ENCODE measurements at regions not wholly inside any gene's neighbourhood (a gene's known extent, or its start where the extent isn't known, plus 50 kb on each side); places are given as distances from the start of the nearest gene placed in this dataset.

GRCh38 chr18:40824291-40824690 lies 1130.7 kb upstream of the PIK3C3 start:
- TF ChIP-seq, protein P1, sequence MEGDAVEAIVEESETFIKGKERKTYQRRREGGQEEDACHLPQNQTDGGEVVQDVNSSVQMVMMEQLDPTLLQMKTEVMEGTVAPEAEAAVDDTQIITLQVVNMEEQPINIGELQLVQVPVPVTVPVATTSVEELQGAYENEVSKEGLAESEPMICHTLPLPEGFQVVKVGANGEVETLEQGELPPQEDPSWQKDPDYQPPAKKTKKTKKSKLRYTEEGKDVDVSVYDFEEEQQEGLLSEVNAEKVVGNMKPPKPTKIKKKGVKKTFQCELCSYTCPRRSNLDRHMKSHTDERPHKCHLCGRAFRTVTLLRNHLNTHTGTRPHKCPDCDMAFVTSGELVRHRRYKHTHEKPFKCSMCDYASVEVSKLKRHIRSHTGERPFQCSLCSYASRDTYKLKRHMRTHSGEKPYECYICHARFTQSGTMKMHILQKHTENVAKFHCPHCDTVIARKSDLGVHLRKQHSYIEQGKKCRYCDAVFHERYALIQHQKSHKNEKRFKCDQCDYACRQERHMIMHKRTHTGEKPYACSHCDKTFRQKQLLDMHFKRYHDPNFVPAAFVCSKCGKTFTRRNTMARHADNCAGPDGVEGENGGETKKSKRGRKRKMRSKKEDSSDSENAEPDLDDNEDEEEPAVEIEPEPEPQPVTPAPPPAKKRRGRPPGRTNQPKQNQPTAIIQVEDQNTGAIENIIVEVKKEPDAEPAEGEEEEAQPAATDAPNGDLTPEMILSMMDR (IDR thresholded peaks at IDR 0.05; ENCODE audit: insufficient read depth, low read length, poor library complexity, severe bottlenecking) = no peak
- H3K4me3 ChIP-seq (ENCODE audit: low read depth, low read length) = no peak overlapping the region
- H3K36me3 ChIP-seq (ENCODE audit: control insufficient read depth, insufficient read depth, low read length) = no peaks in the 10 kb centered on the region
- no peak for DNase-seq (ENCODE audit: low read depth)
- H3K27me3 ChIP-seq (ENCODE audit: control insufficient read depth, insufficient read depth, low read length) = no peaks in the 10 kb centered on the region

DNA sequence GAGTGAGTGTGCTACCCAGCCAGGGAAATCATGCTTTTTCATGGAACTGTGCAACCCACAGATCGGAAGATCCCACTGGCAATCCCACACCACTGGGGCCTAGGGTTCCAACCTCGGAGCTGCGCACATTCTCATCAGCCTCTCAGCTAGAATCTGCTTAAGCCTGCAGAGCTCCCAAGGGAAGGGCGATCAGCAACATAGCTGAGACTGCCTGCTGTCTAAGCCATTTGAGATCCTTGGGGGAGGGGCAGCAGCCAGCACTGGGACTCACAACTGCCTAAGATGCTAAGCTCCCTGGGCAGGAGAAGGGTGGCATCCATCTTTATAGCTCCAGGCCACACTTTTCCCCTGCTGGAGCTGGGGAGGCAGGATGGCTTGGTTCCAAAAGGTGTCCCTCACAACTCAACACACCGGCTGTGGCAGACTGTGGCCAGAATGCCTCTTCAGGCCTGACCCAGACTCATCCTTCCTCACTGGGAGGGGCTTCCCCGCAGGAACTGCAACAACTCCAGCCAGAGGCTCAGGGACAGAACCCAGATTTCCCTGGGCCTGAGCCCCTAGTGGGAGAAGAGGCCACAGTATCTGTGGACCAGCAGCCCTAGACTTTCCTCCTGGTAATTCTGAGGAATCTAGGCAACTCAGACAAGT lies 1133.3 kb upstream of the PIK3C3 start:
- TF ChIP-seq, protein P1 (IDR thresholded peaks at IDR 0.05; ENCODE audit: insufficient read depth, low read length, poor library complexity, severe bottlenecking) = no peak
- no peaks in the 10 kb centered on the region for H3K36me3 ChIP-seq (ENCODE audit: control insufficient read depth, insufficient read depth, low read length)
- DNase-seq (ENCODE audit: low read depth) = no peak
- H3K27me3 ChIP-seq (ENCODE audit: control insufficient read depth, insufficient read depth, low read length) = no peaks in the 10 kb centered on the region
- H3K4me3 ChIP-seq (ENCODE audit: low read depth, low read length) = no peak overlapping the region

DNA sequence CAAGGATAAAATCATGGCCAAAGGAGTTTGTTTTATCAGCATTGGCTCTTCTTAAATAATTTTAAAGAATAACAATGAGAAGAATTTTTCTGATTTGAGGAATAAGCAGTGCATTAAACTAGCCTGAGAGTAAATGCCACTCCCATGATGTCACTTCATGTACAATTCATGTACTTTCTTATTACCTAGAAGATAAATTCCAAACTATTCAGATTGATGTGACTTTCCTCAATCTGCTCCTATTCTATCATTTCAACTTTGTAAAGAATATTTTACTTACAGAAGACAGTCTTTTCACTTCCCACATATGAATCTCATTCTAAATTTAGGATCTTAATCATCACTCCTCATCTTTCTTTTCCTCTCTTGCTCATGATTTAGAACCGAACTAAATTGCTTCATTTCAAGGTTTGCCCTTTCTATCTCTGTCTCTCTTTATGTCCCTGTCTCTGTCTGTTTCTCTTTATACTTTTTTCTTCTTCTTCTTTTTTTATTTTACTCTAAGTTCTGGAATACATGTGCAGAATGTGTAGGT lies 1142.0 kb upstream of the PIK3C3 start:
- Histone ChIP-seq H3K4me3 (ENCODE audit: low read depth, low read length) (no peak overlapping the region), H3K27me3 (ENCODE audit: control insufficient read depth, insufficient read depth, low read length) (no peaks in the 10 kb centered on the region), H3K36me3 (ENCODE audit: control insufficient read depth, insufficient read depth, low read length) (no peaks in the 10 kb centered on the region)
- DNase-seq (ENCODE audit: low read depth) = no peak
- TF ChIP-seq, protein P1 (IDR thresholded peaks at IDR 0.05; ENCODE audit: insufficient read depth, low read length, poor library complexity, severe bottlenecking) = no peak

- Histone ChIP-seq H3K27me3 (ENCODE audit: control insufficient read depth, insufficient read depth, low read length) (no peaks in the 10 kb centered on the region), H3K36me3 (ENCODE audit: control insufficient read depth, insufficient read depth, low read length) (no peaks in the 10 kb centered on the region), H3K4me3 (ENCODE audit: low read depth, low read length) (no peak overlapping the region)
- TF ChIP-seq, protein P1 (IDR thresholded peaks at IDR 0.05; ENCODE audit: insufficient read depth, low read length, poor library complexity, severe bottlenecking) = no peak
- DNase-seq (ENCODE audit: low read depth) = peak; percentile 19
These were observed 1144.7 kb upstream of the PIK3C3 start for GRCh38 chr18:40810372-40810771.

GRCh38 chr18:40789286-40789685 lies 1165.7 kb upstream of the PIK3C3 start:
- DNase-seq (ENCODE audit: low read depth) = no peak

More at GRCh38 chr18:40789286-40789685, 1165.7 kb upstream of the PIK3C3 start:
- Histone ChIP-seq H3K4me3 (ENCODE audit: low read depth, low read length) (no peak overlapping the region), H3K36me3 (ENCODE audit: control insufficient read depth, insufficient read depth, low read length) (no peaks in the 10 kb centered on the region), H3K27me3 (ENCODE audit: control insufficient read depth, insufficient read depth, low read length) (no peaks in the 10 kb centered on the region)
- TF ChIP-seq, protein P1 (IDR thresholded peaks at IDR 0.05; ENCODE audit: insufficient read depth, low read length, poor library complexity, severe bottlenecking) = no peak

Measured in kidney epithelial cell (primary cell).